NCI-H128 (cell line): ENCODE measurements at regions not wholly inside any gene's neighbourhood (a gene's known extent, or its start where the extent isn't known, plus 50 kb on each side); places are given as distances from the start of the nearest gene placed in this dataset.

Source experiments
- DNase-seq: peaks from one replicate; lab custom pipeline; 2025; ENCODE audit not compliant: unreplicated experiment; lab: John Stamatoyannopoulos, UW

- DNase-seq: no peak
Observed at GRCh38 chr3:72571052-72571451, 277.2 kb downstream of the SHQ1 start.

- DNase-seq: no peak
Observed at GRCh38 chr3:72569754-72570440, 278.3 kb downstream of the SHQ1 start.

- no peak for DNase-seq
Observed at GRCh38 chr3:72568083-72568482, 280.2 kb downstream of the SHQ1 start.

- no peak for DNase-seq
Observed at GRCh38 chr3:72567474-72567873, 280.8 kb downstream of the SHQ1 start.

GRCh38 chr3:72565593-72565992 is 282.7 kb downstream of the SHQ1 start:
- no peak for DNase-seq

- DNase-seq: no peak
Observed at GRCh38 chr3:72563690-72564370, 284.4 kb downstream of the SHQ1 start.

GRCh38 chr3:72560846-72561675 is 287.2 kb downstream of the SHQ1 start:
- DNase-seq: no peak

- no peak for DNase-seq
Observed at GRCh38 chr3:72559385-72559784, 288.9 kb downstream of the SHQ1 start.

- DNase-seq: no peak
Observed at GRCh38 chr3:72558001-72558400, 290.2 kb downstream of the SHQ1 start.

- no peak for DNase-seq
Observed at GRCh38 chr3:72555714-72556113, 292.5 kb downstream of the SHQ1 start.

GRCh38 chr3:72554689-72555088 is 293.6 kb downstream of the SHQ1 start:
- no peak for DNase-seq

GRCh38 chr3:72553298-72553697 is 294.9 kb downstream of the SHQ1 start:
- no peak for DNase-seq

- no peak for DNase-seq
Observed at GRCh38 chr3:72550582-72551262, 297.5 kb downstream of the SHQ1 start.

- DNase-seq: no peak
Observed at GRCh38 chr3:72549761-72550581, 298.3 kb downstream of the SHQ1 start.

GRCh38 chr3:72548981-72549380 is 299.3 kb downstream of the SHQ1 start:
- no peak for DNase-seq

- no peak for DNase-seq
Observed at GRCh38 chr3:72548461-72548860, 299.8 kb downstream of the SHQ1 start.

- no peak for DNase-seq
Observed at GRCh38 chr3:72547183-72547582, 301.1 kb downstream of the SHQ1 start.

GRCh38 chr3:72544239-72544638 is 304.0 kb downstream of the SHQ1 start:
- no peak for DNase-seq

- DNase-seq: no peak
Observed at GRCh38 chr3:72543246-72543645, 305.0 kb downstream of the SHQ1 start.

- DNase-seq: no peak
Observed at GRCh38 chr3:72542781-72543180, 305.5 kb downstream of the SHQ1 start.
